IMR-90 (cell line): ENCODE measurements at regions not wholly inside any gene's neighbourhood (a gene's known extent, or its start where the extent isn't known, plus 50 kb on each side); places are given as distances from the start of the nearest gene placed in this dataset.

Experiments used
- ATAC-seq: fragments of 200-7000 bp; cut with Tn5 transposase; 2 replicates; pipeline ENCODE4 v1.9.1; 2020; ENCODE audit warnings: low read depth, mild to moderate bottlenecking, moderate library complexity
- BruUV-seq: library from RNA; stranded (reverse); fragments of 400-500 nt; replicated peaks from 2 replicates; lab custom pipeline; 2021; lab: Mats Ljungman, UMichigan
- CTCF ChIA-PET: fragments of 300-600 bp; formaldehyde crosslinking; extraction: SDS; loops from one replicate; lab custom pipeline; 2021; ENCODE audit warnings: antibody characterized with exemption; lab: Yijun Ruan, JAX
- POLR2A ChIA-PET: fragments of 300-600 bp; sonication (Branson Sonifier 250); formaldehyde crosslinking; loops from one replicate; lab custom pipeline; 2022; ENCODE audit warnings: antibody characterized with exemption; ENCODE audit not compliant: unreplicated experiment; lab: Charles Lee
- DNase-seq: peaks from one replicate; pipeline ENCODE4 v3.0.0; 2013
- H2AFZ ChIP-seq: replicated peaks from 2 replicates; pipeline ENCODE3; 2013; ENCODE audit warnings: low read length, mild to moderate bottlenecking; ENCODE audit not compliant: poor library complexity
- H2AK5ac ChIP-seq: 2 replicates; pipeline ENCODE4 v1.6.1; 2013; ENCODE audit warnings: low read depth, low read length, inconsistent platforms
- H2AK9ac ChIP-seq: replicated peaks from 2 replicates; pipeline ENCODE3; 2013; ENCODE audit warnings: mild to moderate bottlenecking, low read depth, low read length, moderate library complexity; ENCODE audit not compliant: poor library complexity
- H2BK120ac ChIP-seq: 2 replicates; pipeline ENCODE4 v1.6.1; 2013; ENCODE audit warnings: low read depth, low read length, inconsistent platforms
- H2BK15ac ChIP-seq: 3 replicates; pipeline ENCODE4 v1.6.1; 2013; ENCODE audit warnings: low read depth, low read length, inconsistent platforms
- H2BK20ac ChIP-seq: 2 replicates; pipeline ENCODE4 v1.6.1; 2013; ENCODE audit warnings: low read depth, mild to moderate bottlenecking, inconsistent platforms, low read length, moderate library complexity
- H2BK5ac ChIP-seq: 2 replicates; pipeline ENCODE4 v1.6.1; 2013; ENCODE audit warnings: mild to moderate bottlenecking, low read depth, low read length, inconsistent platforms; ENCODE audit not compliant: poor library complexity, severe bottlenecking
- H3K14ac ChIP-seq: replicated peaks from 2 replicates; pipeline ENCODE4 v1.6.1; 2013; ENCODE audit warnings: low read depth, low read length, inconsistent platforms
- H3K18ac ChIP-seq: 2 replicates; pipeline ENCODE4 v1.6.1; 2013; ENCODE audit warnings: low read depth, low read length, control low read depth
- H3K23ac ChIP-seq: 2 replicates; pipeline ENCODE4 v1.6.1; 2013; ENCODE audit warnings: low read depth, low read length, inconsistent platforms
- H3K27ac ChIP-seq: 2 replicates; pipeline ENCODE4 v1.5.1; 2013; ENCODE audit warnings: mild to moderate bottlenecking, control low read depth, low read length; ENCODE audit not compliant: insufficient read depth
- H3K27me3 ChIP-seq: 2 replicates; pipeline ENCODE4 v1.6.1; 2013; ENCODE audit warnings: low read length; ENCODE audit not compliant: control insufficient read depth, insufficient read depth
- H3K36me3 ChIP-seq: 2 replicates; pipeline ENCODE4 v1.6.1; 2013; ENCODE audit warnings: low read length, mixed read lengths; ENCODE audit not compliant: control insufficient read depth, insufficient read depth
- H3K4ac ChIP-seq: 2 replicates; pipeline ENCODE4 v1.6.1; 2013; ENCODE audit warnings: low read depth, low read length, inconsistent platforms
- H3K4me1 ChIP-seq: 2 replicates; pipeline ENCODE4 v1.6.1; 2013; ENCODE audit warnings: low read length, mixed read lengths; ENCODE audit not compliant: control insufficient read depth, insufficient read depth
- H3K4me2 ChIP-seq: 2 replicates; pipeline ENCODE4 v1.6.1; 2013; ENCODE audit warnings: low read depth, mild to moderate bottlenecking, control low read depth, low read length, moderate library complexity
- H3K4me3 ChIP-seq: 2 replicates; pipeline ENCODE4 v1.5.1; 2013; ENCODE audit warnings: low read depth, mild to moderate bottlenecking, control low read depth, low read length, moderate library complexity; ENCODE audit not compliant: insufficient read depth
- H3K56ac ChIP-seq: 2 replicates; pipeline ENCODE4 v1.6.1; 2013; ENCODE audit warnings: low read length, inconsistent platforms; ENCODE audit not compliant: insufficient read depth; ENCODE audit errors: extremely low read depth
- H3K79me1 ChIP-seq, 2 experiments: 2 replicates each; pipeline ENCODE4 v1.6.1; 2013; ENCODE audit warnings: low read length in 2 of 2, inconsistent platforms in 1 of 2, low read depth in 1 of 2
- H3K9ac ChIP-seq: 2 replicates; pipeline ENCODE4 v1.6.1; 2013; ENCODE audit warnings: low read depth, low read length, control low read depth
- H3K9me1 ChIP-seq: 2 replicates; pipeline ENCODE4 v1.6.1; 2013; ENCODE audit warnings: low read length, inconsistent platforms; ENCODE audit not compliant: insufficient read depth
- H3K9me3 ChIP-seq: 2 replicates; pipeline ENCODE4 v1.6.1; 2013; ENCODE audit warnings: low read length; ENCODE audit not compliant: control insufficient read depth, insufficient read depth
- H4K20me1 ChIP-seq: 2 replicates; pipeline ENCODE4 v1.6.1; 2013; ENCODE audit warnings: low read length, inconsistent platforms; ENCODE audit not compliant: insufficient read depth
- H4K5ac ChIP-seq: 2 replicates; pipeline ENCODE4 v1.6.1; 2013; ENCODE audit warnings: mild to moderate bottlenecking, low read depth, low read length, control low read depth
- H4K8ac ChIP-seq, 2 experiments: 2 replicates each; pipeline ENCODE4 v1.6.1; 2013; ENCODE audit warnings: low read depth in 2 of 2, low read length in 2 of 2, control low read depth in 1 of 2, inconsistent platforms in 1 of 2
- H4K91ac ChIP-seq: 2 replicates; pipeline ENCODE4 v1.6.1; 2013; ENCODE audit warnings: low read depth, low read length, inconsistent platforms; ENCODE audit not compliant: insufficient read depth
- CEBPB ChIP-seq: IDR thresholded peaks from 2 replicates; pipeline ENCODE4 v1.6.1; 2012; ENCODE audit warnings: low read depth, low read length, improper control_type of control experiment
- WGBS, 2 experiments: methylation state at CpG; one replicate each; pipeline versions ENCODE4 v1.1.5 to v1.1.7; 2013; ENCODE audit warnings: missing lambda C conversion rate in 2 of 2; ENCODE audit not compliant: insufficient read length in 1 of 2; ENCODE audit errors: extremely low coverage in 2 of 2; 5-methylcytosine and 5-hydroxymethylcytosine counted together
- dilution Hi-C: fragments of 300-500 bp; cut with HindIII; formaldehyde crosslinking; loops from one replicate; pipeline ENCODE4 v1.14.3; 2018; ENCODE audit warnings: low sequenced_read_pairs; ENCODE audit not compliant: unreplicated experiment
- in situ Hi-C: fragments of 300-500 bp; cut with MboI; formaldehyde crosslinking; loops from 3 replicates; pipeline ENCODE4 v1.14.3; 2019; ENCODE audit warnings: low sequenced_read_pairs, inconsistent platforms, mixed read lengths
- intact Hi-C: fragments of 100-400 bp; cut with micrococcal nuclease; formaldehyde crosslinking; loops from 2 replicates; pipeline ENCODE4 v1.10.0; 2022
- TF ChIP-seq, protein P1 (sequence below): conservative IDR thresholded peaks from 2 replicates; pipeline ENCODE4 v1.5.1; 2012; ENCODE audit warnings: mild to moderate bottlenecking, low read depth, low read length, improper control_type of control experiment

DNA sequence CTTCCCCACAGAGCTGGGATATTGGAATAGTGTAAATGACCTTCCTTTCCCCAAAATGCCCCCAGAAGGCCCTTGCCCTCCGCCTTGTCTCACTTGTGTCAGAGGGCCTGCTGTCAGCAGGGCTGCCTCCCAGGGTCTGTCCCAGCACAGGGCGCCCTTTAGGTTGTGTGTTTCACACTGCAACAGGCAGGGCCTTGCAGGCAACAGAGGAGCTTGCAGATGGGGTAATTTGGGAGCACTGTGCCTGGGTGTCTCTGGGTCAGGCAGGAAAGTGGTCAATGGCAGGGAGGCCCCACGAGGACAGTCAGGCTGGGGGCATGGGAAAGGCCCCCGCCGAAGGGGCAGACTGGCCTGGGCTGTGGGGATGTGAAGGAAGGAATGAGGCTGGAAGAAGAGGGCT, 130.7 kb downstream of the ASB1 start:
- no peak overlapping the region for H2AK9ac ChIP-seq
- no peak overlapping the region for H3K56ac ChIP-seq
- BruUV-seq = no TSS peak
- no peak overlapping the region for H3K27ac ChIP-seq
- no peaks in the 10 kb centered on the region for H4K20me1 ChIP-seq
- no peak overlapping the region for H3K14ac ChIP-seq
- 20% methylated on average over 1 of the region's 5 CpGs; no CpG with 5 or more reads in 1 of the 2 experiments for WGBS, 2 experiments
- H3K4ac ChIP-seq = no peak overlapping the region
- no peaks in the 10 kb centered on the region; the same call in 1 of the 2 replicates for H3K9me1 ChIP-seq
- no peak overlapping the region for H2AFZ ChIP-seq
- H2BK120ac ChIP-seq = no peak overlapping the region
- H3K79me1 ChIP-seq = no peaks in the 10 kb centered on the region
- no peak overlapping the region for H3K4me3 ChIP-seq
- no peaks in the 10 kb centered on the region; the same call in 1 of the 2 replicates for H3K4me1 ChIP-seq
- ChIA-PET CTCF (no interaction called here), POLR2A (no interaction called here)
- no peak for TF ChIP-seq CEBPB
- TF ChIP-seq, protein P1, sequence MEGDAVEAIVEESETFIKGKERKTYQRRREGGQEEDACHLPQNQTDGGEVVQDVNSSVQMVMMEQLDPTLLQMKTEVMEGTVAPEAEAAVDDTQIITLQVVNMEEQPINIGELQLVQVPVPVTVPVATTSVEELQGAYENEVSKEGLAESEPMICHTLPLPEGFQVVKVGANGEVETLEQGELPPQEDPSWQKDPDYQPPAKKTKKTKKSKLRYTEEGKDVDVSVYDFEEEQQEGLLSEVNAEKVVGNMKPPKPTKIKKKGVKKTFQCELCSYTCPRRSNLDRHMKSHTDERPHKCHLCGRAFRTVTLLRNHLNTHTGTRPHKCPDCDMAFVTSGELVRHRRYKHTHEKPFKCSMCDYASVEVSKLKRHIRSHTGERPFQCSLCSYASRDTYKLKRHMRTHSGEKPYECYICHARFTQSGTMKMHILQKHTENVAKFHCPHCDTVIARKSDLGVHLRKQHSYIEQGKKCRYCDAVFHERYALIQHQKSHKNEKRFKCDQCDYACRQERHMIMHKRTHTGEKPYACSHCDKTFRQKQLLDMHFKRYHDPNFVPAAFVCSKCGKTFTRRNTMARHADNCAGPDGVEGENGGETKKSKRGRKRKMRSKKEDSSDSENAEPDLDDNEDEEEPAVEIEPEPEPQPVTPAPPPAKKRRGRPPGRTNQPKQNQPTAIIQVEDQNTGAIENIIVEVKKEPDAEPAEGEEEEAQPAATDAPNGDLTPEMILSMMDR = no peak
- DNase-seq (no peak), ATAC-seq (no peak)
- H4K8ac ChIP-seq = no peak overlapping the region
- no peak overlapping the region for H2BK15ac ChIP-seq
- no peak overlapping the region for H3K9ac ChIP-seq
- no peak overlapping the region for H4K91ac ChIP-seq
- no peak overlapping the region for H3K18ac ChIP-seq
- H3K36me3 ChIP-seq = no peaks in the 10 kb centered on the region
- in situ Hi-C loops = no loop called here
- peaks cover 2% of the 10 kb centered on the region; the same call in 1 of the 2 replicates for H3K9me3 ChIP-seq
- no peak overlapping the region for H2BK20ac ChIP-seq
- H2BK5ac ChIP-seq = no peak overlapping the region
- no peak overlapping the region for H3K4me2 ChIP-seq
- no peak overlapping the region for H3K23ac ChIP-seq
- dilution Hi-C loops = no loop called here
- no peak overlapping the region for H4K5ac ChIP-seq
- intact Hi-C loops = no loop called here
- H3K27me3 ChIP-seq = peaks cover 3% of the 10 kb centered on the region; the same call in 1 of the 2 replicates
- no peak overlapping the region for H2AK5ac ChIP-seq
